ENCODE measurements at regions not wholly inside any gene's neighbourhood (a gene's known extent, or its start where the extent isn't known, plus 50 kb on each side); places are given as distances from the start of the nearest gene placed in this dataset.

GRCh38 chr1:185666582-185666981 is 67.6 kb upstream of the HMCN1 start:
- Mint-ChIP-seq H3K4me1 (ENCODE audit: low read depth, unreplicated experiment) (no peaks in the 10 kb centered on the region), H3K36me3 (ENCODE audit: insufficient read depth, unreplicated experiment) (no peaks in the 10 kb centered on the region), H3K27me3 (ENCODE audit: unreplicated experiment) (no peaks in the 10 kb centered on the region), H3K27ac (ENCODE audit: unreplicated experiment) (no peak overlapping the region), H3K4me3 (ENCODE audit: low read depth, unreplicated experiment) (no peak overlapping the region), H3K9me3 (ENCODE audit: low read depth, unreplicated experiment) (no peaks in the 10 kb centered on the region)
- intact Hi-C loops (cut with micrococcal nuclease; ENCODE audit: unreplicated experiment) = no loop called here
- TF ChIP-seq CTCF (IDR thresholded peaks at IDR 0.05; ENCODE audit: unreplicated experiment) = no peak
- no peak for DNase-seq
- no TSS peak for BruUV-seq (replicated peaks)
- CTCF ChIA-PET = no interaction called here

DNA sequence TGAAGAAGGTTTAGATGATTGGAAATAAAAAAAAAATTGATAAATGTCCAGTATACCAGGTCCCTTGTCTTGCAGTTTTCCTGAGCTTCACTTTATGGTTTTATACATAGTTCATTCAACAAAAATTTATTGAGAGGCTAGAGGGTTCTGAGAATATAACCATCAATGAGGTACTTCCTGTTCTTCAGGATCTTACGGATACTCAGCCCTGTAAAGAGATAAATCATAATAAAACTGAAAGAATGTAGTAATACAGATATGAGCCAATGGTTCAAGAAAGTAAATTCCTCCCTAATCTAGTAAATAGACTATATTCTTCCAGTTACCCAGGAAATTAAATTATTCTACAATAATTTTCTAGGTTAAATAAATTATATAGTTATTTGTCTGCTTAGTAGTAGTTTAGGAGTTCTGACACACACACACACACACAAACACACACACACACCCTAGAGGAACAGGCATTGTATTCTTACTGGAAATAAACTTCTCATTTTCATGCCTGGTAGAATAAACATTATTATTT is 70.4 kb upstream of the HMCN1 start:
- Mint-ChIP-seq H3K36me3 (ENCODE audit: insufficient read depth, unreplicated experiment) (no peaks in the 10 kb centered on the region), H3K4me1 (ENCODE audit: low read depth, unreplicated experiment) (no peaks in the 10 kb centered on the region), H3K4me3 (ENCODE audit: low read depth, unreplicated experiment) (no peak overlapping the region), H3K27me3 (ENCODE audit: unreplicated experiment) (no peaks in the 10 kb centered on the region), H3K27ac (ENCODE audit: unreplicated experiment) (no peak overlapping the region), H3K9me3 (ENCODE audit: low read depth, unreplicated experiment) (no peaks in the 10 kb centered on the region)
- DNase-seq = no peak
- intact Hi-C loops (cut with micrococcal nuclease; ENCODE audit: unreplicated experiment) = no loop called here
- no TSS peak for BruUV-seq (replicated peaks)
- CTCF ChIA-PET = no interaction called here
- TF ChIP-seq CTCF (IDR thresholded peaks at IDR 0.05; ENCODE audit: unreplicated experiment) = no peak

- intact Hi-C loops (cut with micrococcal nuclease; ENCODE audit: unreplicated experiment) = no loop called here
- no peak for DNase-seq
- Mint-ChIP-seq H3K4me1 (ENCODE audit: low read depth, unreplicated experiment) (no peaks in the 10 kb centered on the region), H3K36me3 (ENCODE audit: insufficient read depth, unreplicated experiment) (no peaks in the 10 kb centered on the region), H3K27ac (ENCODE audit: unreplicated experiment) (no peak overlapping the region), H3K27me3 (ENCODE audit: unreplicated experiment) (no peaks in the 10 kb centered on the region), H3K4me3 (ENCODE audit: low read depth, unreplicated experiment) (no peak overlapping the region), H3K9me3 (ENCODE audit: low read depth, unreplicated experiment) (no peaks in the 10 kb centered on the region)
- CTCF ChIA-PET = no interaction called here
- TF ChIP-seq CTCF (IDR thresholded peaks at IDR 0.05; ENCODE audit: unreplicated experiment) = no peak
- no TSS peak for BruUV-seq (replicated peaks)
These were observed 70.9 kb upstream of the HMCN1 start for GRCh38 chr1:185663332-185663731.

DNA sequence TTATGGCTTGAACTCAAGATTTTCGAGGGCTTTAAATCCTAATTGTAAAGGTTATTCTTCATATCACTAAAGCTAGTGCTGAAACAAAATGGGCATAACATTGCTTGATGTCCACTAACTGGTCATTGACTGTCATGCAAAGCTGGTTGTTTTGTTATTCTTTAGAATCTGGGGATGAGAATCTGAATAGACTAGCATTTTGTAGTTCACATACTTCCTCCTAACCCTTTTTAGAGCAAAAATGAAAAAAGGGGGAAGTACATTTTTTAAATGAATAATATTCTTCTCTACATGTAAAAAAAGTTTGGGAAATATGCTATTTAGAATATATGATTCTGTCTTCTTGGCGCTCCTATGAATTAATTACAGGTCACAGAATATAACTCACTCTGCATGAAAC is 72.2 kb upstream of the HMCN1 start:
- DNase-seq = no peak

More for the DNA sequence above, 72.2 kb upstream of the HMCN1 start:
- CTCF ChIA-PET = interaction anchor here (1.1 kb wide), 1 partner anchor 10 kb away, joined by 5 read pairs; no protein-coding TSS in a partner anchor
- Mint-ChIP-seq H3K4me3 (ENCODE audit: low read depth, unreplicated experiment) (no peak overlapping the region), H3K27ac (ENCODE audit: unreplicated experiment) (no peak overlapping the region), H3K9me3 (ENCODE audit: low read depth, unreplicated experiment) (no peaks in the 10 kb centered on the region), H3K4me1 (ENCODE audit: low read depth, unreplicated experiment) (no peaks in the 10 kb centered on the region), H3K36me3 (ENCODE audit: insufficient read depth, unreplicated experiment) (no peaks in the 10 kb centered on the region), H3K27me3 (ENCODE audit: unreplicated experiment) (no peaks in the 10 kb centered on the region)
- intact Hi-C loops (cut with micrococcal nuclease; ENCODE audit: unreplicated experiment) = no loop called here
- no TSS peak for BruUV-seq (replicated peaks)
- TF ChIP-seq CTCF (IDR thresholded peaks at IDR 0.05; ENCODE audit: unreplicated experiment) = no peak
